GM12878 (cell line): ENCODE measurements at regions not wholly inside any gene's neighbourhood (a gene's known extent, or its start where the extent isn't known, plus 50 kb on each side); places are given as distances from the start of the nearest gene placed in this dataset.

ENCODE experiments used
- ATAC-seq: fragments of 200-7000 bp; cut with Tn5 transposase; 3 replicates; pipeline ENCODE4 v1.9.1; 2020; ENCODE audit warnings: mild to moderate bottlenecking, moderate library complexity
- BruUV-seq: library from RNA; stranded (reverse); fragments of 400-500 nt; replicated peaks from 2 replicates; lab custom pipeline; 2021; lab: Mats Ljungman, UMichigan
- CTCF ChIA-PET: fragments of 300-600 bp; sonication (Branson Sonifier 250); formaldehyde crosslinking; extraction: SDS; loops from one replicate; lab custom pipeline; 2021; ENCODE audit warnings: inconsistent platforms; lab: Yijun Ruan, JAX
- POLR2A ChIA-PET: fragments of 350-600 bp; formaldehyde crosslinking; extraction: SDS; loops from one replicate; lab custom pipeline; 2021; ENCODE audit warnings: inconsistent platforms; lab: Charles Lee
- RAD21 ChIA-PET: fragments of 300-600 bp; sonication (Branson Sonifier 250); formaldehyde crosslinking; loops from one replicate; lab custom pipeline; 2023; ENCODE audit warnings: antibody characterized with exemption; ENCODE audit not compliant: unreplicated experiment; lab: Charles Lee
- SMC1A ChIA-PET: fragments of 300-600 bp; sonication (Branson Sonifier 250); formaldehyde crosslinking; loops from one replicate; lab custom pipeline; 2023; ENCODE audit not compliant: unreplicated experiment, uncharacterized antibody; lab: Charles Lee
- DNase-seq: peaks from one replicate; pipeline ENCODE4 v3.0.0-alpha.2; 2011; ENCODE audit warnings: low read depth, low spot score
- FAIRE-seq: peaks from 3 replicates; lab custom pipeline; 2011; peaks lifted over from hg19 to GRCh38; lab: Jason Lieb, UNC
- H2AFZ ChIP-seq: 2 replicates; pipeline ENCODE4 v1.6.0; 2011; ENCODE audit warnings: low read depth, low read length, control low read depth; ENCODE audit not compliant: control insufficient read depth
- H3K27ac ChIP-seq: 2 replicates; pipeline ENCODE4 v1.5.1; 2011; ENCODE audit warnings: control low read depth; ENCODE audit not compliant: control insufficient read depth, insufficient read depth
- H3K27me3 ChIP-seq, 2 experiments: replicated peaks in 1 of 2; 2 replicates each; pipeline versions ENCODE4 v1.6.0 to v1.6.1; 2011; ENCODE audit warnings: low read length in 1 of 2; ENCODE audit not compliant: control insufficient read depth in 2 of 2, insufficient read depth in 2 of 2
- H3K36me3 ChIP-seq, 2 experiments: 2 replicates each; pipeline ENCODE4 v1.5.1; 2011; ENCODE audit warnings: low read length in 1 of 2; ENCODE audit not compliant: control insufficient read depth in 2 of 2, insufficient read depth in 2 of 2
- H3K4me1 ChIP-seq: 2 replicates; pipeline ENCODE4 v1.6.1; 2011; ENCODE audit warnings: mild to moderate bottlenecking, low read length, moderate library complexity, mixed read lengths; ENCODE audit not compliant: control insufficient read depth, insufficient read depth
- H3K4me2 ChIP-seq: 2 replicates; pipeline ENCODE4 v1.6.0; 2011; ENCODE audit warnings: control low read depth; ENCODE audit not compliant: control insufficient read depth, insufficient read depth
- H3K4me3 ChIP-seq: fragments of 200-600 bp; sonication (generic); 2 replicates; pipeline ENCODE4 v1.5.1; 2016
- H3K79me2 ChIP-seq: 2 replicates; pipeline ENCODE4 v1.6.0; 2011; ENCODE audit warnings: low read length; ENCODE audit not compliant: control insufficient read depth, insufficient read depth
- H3K9ac ChIP-seq: 2 replicates; pipeline ENCODE4 v1.8.0; 2011; ENCODE audit warnings: low read length, control low read depth, mixed read lengths; ENCODE audit not compliant: control insufficient read depth, insufficient read depth
- H3K9me3 ChIP-seq: replicated peaks from 3 replicates; pipeline ENCODE4 v1.5.1; 2011; ENCODE audit warnings: mild to moderate bottlenecking, low read length; ENCODE audit not compliant: control insufficient read depth, insufficient read depth
- H4K20me1 ChIP-seq: 2 replicates; pipeline ENCODE4 v1.6.0; 2011; ENCODE audit not compliant: control insufficient read depth, insufficient read depth
- CBFB ChIP-seq: IDR thresholded peaks from 2 replicates; pipeline ENCODE4 v1.6.1; 2016; ENCODE audit warnings: antibody characterized with exemption, low read depth
- CREM ChIP-seq: IDR thresholded peaks from 2 replicates; pipeline ENCODE4 v1.6.1; 2014; ENCODE audit warnings: antibody characterized with exemption, low read depth
- HDGF ChIP-seq: fragments of 450-650 bp; IDR thresholded peaks from 2 replicates; pipeline ENCODE4 v1.6.1; 2016; ENCODE audit warnings: antibody characterized with exemption
- IRF3 ChIP-seq: fragments of 450-650 bp; IDR thresholded peaks from 2 replicates; pipeline ENCODE4 v1.6.1; 2014; ENCODE audit warnings: mild to moderate bottlenecking
- JUND ChIP-seq: IDR thresholded peaks from 2 replicates; pipeline ENCODE4 v1.6.1; 2012; ENCODE audit warnings: low read depth, mild to moderate bottlenecking, low read length, improper control_type of control experiment, moderate library complexity
- MEF2B ChIP-seq: fragments of 450-650 bp; IDR thresholded peaks from 2 replicates; pipeline ENCODE4 v1.6.1; 2018; ENCODE audit warnings: mild to moderate bottlenecking, moderate library complexity; ENCODE audit not compliant: partially characterized antibody, poor library complexity, severe bottlenecking
- MXI1 ChIP-seq: fragments of 150-350 bp; IDR thresholded peaks from 2 replicates; pipeline ENCODE4 v1.6.1; 2011; ENCODE audit warnings: low read depth, mild to moderate bottlenecking, inconsistent platforms, low read length, improper control_type of control experiment
- NFYA ChIP-seq: IDR thresholded peaks from 2 replicates; pipeline ENCODE4 v1.6.1; 2011; ENCODE audit warnings: low read depth, mild to moderate bottlenecking, low read length, improper control_type of control experiment, borderline replicate concordance
- SRF ChIP-seq, 2 experiments: IDR thresholded peaks; 2 replicates each; pipeline ENCODE4 v1.6.1; 2011; ENCODE audit warnings: low read depth in 2 of 2, low read length in 2 of 2, mild to moderate bottlenecking in 1 of 2, moderate library complexity in 1 of 2
- SUZ12 ChIP-seq: fragments of 200-600 bp; sonication (generic); IDR thresholded peaks from one replicate; pipeline ENCODE4 v1.6.1; 2018; ENCODE audit warnings: antibody characterized with exemption, mild to moderate bottlenecking; ENCODE audit not compliant: unreplicated experiment
- YY1 ChIP-seq: IDR thresholded peaks from 2 replicates; pipeline ENCODE4 v1.6.1; 2011; ENCODE audit warnings: low read depth, mild to moderate bottlenecking, low read length
- in situ Hi-C: fragments of 300-500 bp; cut with MboI; formaldehyde crosslinking; loops from 9 replicates; pipeline ENCODE4 v1.14.3; 2018; ENCODE audit warnings: mixed read lengths
- intact Hi-C: fragments of 100-400 bp; cut with micrococcal nuclease; formaldehyde crosslinking; loops from one replicate; pipeline ENCODE4 v1.14.2; 2022; ENCODE audit not compliant: unreplicated experiment
- TF ChIP-seq, protein P1 (sequence below): fragments of 450-650 bp; formaldehyde crosslinking; IDR thresholded peaks from 2 replicates; pipeline ENCODE4 v1.4.0; 2020; ENCODE audit warnings: mild to moderate bottlenecking, moderate library complexity

DNA sequence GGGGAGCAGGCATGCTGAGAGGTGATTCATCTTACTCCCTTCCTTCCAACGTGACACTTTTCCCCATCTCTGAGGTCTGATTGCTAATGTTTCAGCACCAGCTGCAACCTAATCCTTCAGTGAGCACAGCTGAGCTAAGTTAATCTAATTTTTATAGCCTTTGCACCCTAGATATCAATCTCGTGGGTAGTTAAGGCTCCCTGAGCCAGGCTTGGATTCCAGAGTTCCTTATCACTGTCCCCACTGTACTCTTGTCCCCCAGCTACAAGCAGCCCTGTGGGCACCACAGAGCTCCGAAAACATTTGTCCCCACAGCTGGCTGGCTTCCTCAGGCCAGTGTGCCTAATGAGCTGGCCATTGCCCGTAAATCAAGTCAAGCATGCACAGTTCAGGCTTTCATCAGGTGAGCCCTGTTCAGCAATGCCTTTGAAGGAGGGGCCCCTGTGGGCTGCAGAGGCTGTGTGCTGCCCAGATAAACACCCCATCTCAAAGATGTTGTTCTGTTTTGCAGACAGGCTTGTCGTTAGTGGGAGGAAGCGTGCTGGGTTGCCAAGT, 376.9 kb upstream of the RASGRP1 start (continued):
- TF ChIP-seq, protein P1, sequence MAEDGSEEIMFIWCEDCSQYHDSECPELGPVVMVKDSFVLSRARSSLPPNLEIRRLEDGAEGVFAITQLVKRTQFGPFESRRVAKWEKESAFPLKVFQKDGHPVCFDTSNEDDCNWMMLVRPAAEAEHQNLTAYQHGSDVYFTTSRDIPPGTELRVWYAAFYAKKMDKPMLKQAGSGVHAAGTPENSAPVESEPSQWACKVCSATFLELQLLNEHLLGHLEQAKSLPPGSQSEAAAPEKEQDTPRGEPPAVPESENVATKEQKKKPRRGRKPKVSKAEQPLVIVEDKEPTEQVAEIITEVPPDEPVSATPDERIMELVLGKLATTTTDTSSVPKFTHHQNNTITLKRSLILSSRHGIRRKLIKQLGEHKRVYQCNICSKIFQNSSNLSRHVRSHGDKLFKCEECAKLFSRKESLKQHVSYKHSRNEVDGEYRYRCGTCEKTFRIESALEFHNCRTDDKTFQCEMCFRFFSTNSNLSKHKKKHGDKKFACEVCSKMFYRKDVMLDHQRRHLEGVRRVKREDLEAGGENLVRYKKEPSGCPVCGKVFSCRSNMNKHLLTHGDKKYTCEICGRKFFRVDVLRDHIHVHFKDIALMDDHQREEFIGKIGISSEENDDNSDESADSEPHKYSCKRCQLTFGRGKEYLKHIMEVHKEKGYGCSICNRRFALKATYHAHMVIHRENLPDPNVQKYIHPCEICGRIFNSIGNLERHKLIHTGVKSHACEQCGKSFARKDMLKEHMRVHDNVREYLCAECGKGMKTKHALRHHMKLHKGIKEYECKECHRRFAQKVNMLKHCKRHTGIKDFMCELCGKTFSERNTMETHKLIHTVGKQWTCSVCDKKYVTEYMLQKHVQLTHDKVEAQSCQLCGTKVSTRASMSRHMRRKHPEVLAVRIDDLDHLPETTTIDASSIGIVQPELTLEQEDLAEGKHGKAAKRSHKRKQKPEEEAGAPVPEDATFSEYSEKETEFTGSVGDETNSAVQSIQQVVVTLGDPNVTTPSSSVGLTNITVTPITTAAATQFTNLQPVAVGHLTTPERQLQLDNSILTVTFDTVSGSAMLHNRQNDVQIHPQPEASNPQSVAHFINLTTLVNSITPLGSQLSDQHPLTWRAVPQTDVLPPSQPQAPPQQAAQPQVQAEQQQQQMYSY (CRISPR knock-in tag), result no peak
- no peak for TF ChIP-seq YY1
- no peak for TF ChIP-seq HDGF
- TF ChIP-seq, all 136 proteins: peak for 0

DNA sequence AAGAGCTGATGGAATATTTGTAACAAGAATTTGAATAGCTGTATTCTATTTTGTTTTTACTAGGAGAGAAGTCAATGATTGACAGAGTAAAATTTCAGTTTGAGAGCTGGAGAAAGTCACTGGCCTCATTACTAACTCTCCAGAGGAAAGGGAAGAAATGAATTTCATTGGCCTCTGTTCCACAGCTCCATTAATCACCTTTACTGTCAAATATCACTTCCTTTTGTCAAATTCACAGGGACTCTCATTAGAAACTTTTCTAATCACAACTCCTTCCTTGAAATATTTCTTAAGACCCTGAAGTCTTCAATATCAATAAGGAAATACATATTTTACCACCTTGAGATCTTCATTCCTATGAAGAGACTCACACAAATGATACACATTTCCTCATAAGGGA, 379.9 kb upstream of the RASGRP1 start:
- TF ChIP-seq CREM (no peak), MEF2B (no peak), SUZ12 (no peak), CBFB (no peak), JUND (no peak), MXI1 (no peak), IRF3 (no peak), NFYA (no peak), SRF (IDR thresholded peaks at IDR 0.05; ENCODE audit: low read depth in 2 of 2, low read length in 2 of 2) (no peak)
- no peaks in the 10 kb centered on the region for H3K9me3 ChIP-seq
- H3K27me3 ChIP-seq, result peaks cover 0 to 2% of the 10 kb centered on the region in 2 experiments; a peak in 3 of 4 replicates
- H3K9ac ChIP-seq, result no peak overlapping the region
- no peak for FAIRE-seq
- intact Hi-C loops, result no loop called here
- H3K79me2 ChIP-seq, result no peaks in the 10 kb centered on the region
- in situ Hi-C loops, result no loop called here
- ChIA-PET RAD21 (no interaction called here), SMC1A (no interaction called here), POLR2A (no interaction called here), CTCF (no interaction called here)
- no peak overlapping the region for H3K4me3 ChIP-seq
- H3K36me3 ChIP-seq, result no peaks in the 10 kb centered on the region
- no peaks in the 10 kb centered on the region for H3K4me1 ChIP-seq
- BruUV-seq, result no TSS peak
- ATAC-seq, result no peak
- H2AFZ ChIP-seq, result no peak overlapping the region
- no peaks in the 10 kb centered on the region for H4K20me1 ChIP-seq
- no peak overlapping the region for H3K27ac ChIP-seq
- no peak for DNase-seq
- no peak overlapping the region for H3K4me2 ChIP-seq
